GM21526 (cell line): ENCODE measurements at regions not wholly inside any gene's neighbourhood (a gene's known extent, or its start where the extent isn't known, plus 50 kb on each side); places are given as distances from the start of the nearest gene placed in this dataset.
"Not testable (repeated sequence)": the region's sequence is repeated elsewhere in the genome, so short reads cannot be mapped to it uniquely, and the experiment has no call there.

ENCODE experiments used
- ATAC-seq: cut with Tn5 transposase; IDR thresholded peaks from one replicate; pipeline ENCODE4 v1.9.1; 2021; ENCODE audit warnings: moderate library complexity; ENCODE audit not compliant: unreplicated experiment, low FRiP score

DNA sequence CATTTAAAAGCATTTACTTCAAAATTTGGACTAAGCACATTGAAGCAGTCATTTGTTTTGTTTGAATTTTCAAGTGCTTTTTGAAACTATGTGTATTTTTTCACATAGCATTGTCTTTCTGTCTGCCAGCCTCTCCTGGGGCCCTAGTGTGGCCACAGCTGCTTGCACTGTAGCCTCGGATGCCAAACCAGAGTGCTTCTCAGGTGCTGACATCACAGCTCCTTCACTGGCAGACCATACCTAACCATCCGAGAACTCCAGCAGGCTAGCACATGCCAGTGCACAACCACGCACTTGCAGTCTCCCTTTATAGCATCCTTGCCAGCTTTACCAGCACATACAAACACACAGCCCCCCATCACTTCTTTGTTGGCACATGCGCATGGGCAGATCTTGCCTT, 1019.7 kb downstream of the STPG2 start:
- no peak for ATAC-seq

DNA sequence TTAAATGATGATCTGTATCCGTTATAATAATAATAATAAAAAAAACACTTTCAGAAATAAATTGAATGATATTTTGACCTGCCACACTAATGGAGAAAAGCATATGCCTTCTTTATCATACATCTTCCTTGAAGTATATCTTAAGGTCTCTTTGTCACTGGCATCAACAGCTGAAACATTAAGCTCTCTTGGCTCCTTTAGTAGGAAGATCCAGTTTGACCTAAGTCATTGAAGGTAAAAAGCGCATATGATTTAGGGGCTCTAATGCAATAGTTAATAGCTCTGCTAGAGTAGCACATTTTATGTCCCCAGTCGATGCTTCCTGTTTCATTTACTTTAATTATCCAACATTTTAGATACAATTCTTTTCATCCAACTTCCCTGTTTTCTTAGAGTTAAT, 1010.8 kb downstream of the STPG2 start:
- ATAC-seq: no peak

DNA sequence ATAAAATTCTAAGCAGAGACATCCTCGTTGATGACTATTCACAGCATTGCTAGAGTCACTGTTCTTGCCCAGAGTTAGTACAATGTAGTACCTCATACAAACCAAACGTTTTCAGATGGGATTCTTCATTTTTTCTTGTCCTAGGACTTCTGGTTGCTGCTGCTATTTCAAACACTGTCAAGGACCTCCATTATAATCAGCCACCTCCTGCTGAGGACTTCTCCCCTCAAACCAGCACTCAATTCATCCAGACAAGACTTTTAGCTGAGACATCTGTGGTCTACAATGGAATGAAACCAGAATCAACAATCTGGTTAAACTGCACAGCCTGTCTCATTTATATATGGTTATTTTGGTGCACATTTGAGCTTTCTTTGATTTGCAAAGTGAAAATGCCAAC, 1008.8 kb downstream of the STPG2 start:
- ATAC-seq: no peak

DNA sequence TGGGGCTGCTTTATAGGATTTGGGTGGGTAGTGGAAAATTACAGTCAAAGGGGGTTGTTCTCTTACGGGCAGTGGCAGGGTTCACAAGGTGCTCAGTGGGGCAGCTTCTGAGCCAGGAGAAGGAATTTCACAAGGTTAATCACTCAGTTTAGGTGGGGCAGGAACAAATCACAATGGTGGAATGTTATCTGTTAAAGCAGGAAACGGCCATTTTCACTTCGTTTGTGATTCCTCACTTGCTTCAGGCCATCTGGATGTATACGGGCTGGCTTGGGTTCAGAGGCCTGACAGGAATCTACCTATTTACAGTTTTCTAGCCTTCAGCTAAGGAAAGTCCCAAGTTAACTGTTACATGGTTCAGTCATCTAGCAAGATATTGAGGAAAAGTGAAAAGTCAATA, 1003.5 kb downstream of the STPG2 start:
- ATAC-seq: no peak

DNA sequence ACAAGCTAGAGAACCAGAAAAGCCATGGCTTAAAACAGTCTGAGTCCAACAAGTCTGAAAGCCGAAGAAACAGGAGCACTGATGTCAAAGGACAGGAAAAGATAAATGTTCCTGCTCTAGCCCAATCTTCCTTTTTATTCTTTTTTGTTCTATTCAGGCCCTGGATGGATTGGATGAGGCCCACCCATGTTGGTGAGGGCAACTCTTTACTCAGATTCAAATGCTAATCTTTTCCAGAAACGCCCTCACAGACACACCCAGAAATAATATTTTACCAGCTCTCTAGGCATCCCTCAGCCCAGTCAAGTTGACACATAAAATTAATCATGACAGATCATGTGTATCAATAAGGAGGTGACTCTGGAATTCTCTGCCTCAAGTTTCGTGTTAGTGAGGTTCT, 1002.7 kb downstream of the STPG2 start:
- no peak for ATAC-seq

DNA sequence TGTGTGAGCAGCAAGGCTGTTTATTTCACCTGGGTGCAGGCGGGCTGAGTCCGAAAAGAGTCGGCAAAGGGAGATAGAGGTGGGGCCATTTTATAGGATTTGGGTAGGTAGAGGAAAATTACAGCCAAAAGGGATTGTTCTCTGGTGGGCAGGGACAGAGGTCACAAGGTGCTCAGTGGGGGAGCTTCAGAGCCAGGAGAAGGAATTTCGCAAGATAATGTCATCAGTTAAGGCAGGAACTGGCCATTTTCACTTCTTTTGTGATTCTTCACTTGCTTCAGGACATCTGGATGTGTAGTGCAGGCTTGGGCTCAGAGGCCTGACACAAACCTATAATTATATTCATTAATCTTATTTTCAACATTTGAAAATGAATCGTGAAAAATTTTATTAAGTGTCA, 1001.9 kb downstream of the STPG2 start:
- ATAC-seq: not testable (repeated sequence)

DNA sequence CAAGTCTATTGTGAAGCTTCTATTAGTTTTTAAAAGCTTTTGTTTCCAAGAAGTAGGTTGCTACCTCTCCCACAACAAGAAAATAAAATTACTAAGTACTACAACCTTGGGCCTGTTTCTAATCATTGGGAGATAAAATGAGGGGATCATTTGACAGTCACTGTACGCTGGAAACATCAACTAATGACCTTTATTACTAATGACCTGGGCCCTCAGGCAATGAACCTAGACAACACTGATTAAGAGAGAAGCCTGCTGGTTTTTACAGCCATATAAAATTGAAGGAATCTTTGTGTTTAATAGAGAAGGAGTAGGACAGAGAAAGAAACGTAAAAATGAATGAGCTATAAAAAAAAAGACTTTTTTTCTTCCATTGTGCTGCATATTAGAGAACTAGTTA, 1000.9 kb downstream of the STPG2 start:
- no peak for ATAC-seq

DNA sequence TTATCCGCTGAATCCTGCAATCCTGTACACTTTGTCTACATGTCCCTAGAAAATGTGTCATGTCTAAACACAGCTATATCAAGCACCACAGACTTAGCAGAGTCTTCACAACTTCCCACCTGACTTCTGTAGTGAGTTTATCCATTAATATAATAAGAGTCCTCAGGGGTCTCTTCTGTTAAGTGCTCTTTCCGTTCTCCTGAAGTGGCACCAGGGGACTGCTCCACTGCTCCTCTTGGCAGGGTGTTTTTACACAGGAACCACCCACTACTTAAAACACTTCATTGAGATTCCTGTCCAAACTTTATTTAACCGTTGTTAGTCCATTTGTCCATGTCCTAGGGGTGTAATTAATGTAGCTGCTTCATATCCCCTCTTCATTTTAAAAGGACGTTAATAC, 1000.4 kb downstream of the STPG2 start:
- ATAC-seq: no peak

DNA sequence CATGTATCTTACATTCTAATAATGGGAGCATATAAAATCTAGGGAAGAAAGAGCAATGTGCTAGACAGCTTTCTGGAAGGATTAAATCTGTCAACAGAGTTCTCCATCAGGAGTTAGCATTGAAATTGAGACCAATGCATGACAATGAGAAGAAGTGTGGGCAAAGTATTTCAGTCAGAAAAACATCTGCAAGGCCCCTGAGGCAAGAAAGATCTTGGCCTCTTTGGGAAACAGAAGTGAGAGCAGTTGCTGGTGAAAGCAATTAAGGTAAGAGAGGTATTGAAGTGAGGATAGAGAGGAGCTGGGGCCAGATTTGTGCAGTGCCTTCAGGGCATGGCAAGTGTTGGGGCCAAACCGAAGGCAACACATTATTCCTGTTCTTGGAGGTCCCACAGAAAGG, 999.1 kb downstream of the STPG2 start:
- ATAC-seq: no peak

DNA sequence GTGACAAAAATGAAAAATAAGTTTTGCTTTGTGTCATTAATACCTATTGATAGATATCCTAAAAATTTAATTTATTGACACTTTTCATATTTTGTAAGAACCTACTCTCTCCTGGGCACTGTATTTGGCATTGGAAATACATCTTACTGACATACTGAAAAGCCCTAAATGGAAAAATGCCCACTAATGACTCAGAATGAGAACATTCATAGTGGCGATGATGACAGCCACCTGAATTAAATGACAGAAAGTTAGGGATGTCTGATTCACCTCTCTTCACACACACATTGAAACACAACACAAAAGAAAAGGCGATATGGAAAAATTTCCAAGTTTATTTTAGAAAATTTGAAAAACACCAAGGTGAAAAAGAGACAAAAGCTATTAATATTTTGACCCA, 992.3 kb downstream of the STPG2 start:
- no peak for ATAC-seq

DNA sequence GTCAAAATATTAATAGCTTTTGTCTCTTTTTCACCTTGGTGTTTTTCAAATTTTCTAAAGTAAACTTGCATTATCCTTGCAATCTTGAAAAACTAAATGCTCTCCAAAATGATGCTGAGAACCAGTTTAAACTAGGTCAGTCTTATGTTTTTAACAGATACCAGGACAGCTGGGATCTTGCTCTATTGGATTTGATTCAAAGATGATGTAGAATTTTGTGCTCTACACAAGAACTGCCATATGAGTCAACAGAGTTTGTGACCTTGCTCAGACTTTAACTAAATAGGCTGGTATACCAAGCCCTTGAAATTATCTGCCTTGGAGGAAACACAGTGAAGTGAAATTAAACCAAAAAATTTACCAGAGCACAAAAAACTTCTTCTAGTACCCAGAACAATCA, 991.1 kb downstream of the STPG2 start:
- ATAC-seq: no peak

DNA sequence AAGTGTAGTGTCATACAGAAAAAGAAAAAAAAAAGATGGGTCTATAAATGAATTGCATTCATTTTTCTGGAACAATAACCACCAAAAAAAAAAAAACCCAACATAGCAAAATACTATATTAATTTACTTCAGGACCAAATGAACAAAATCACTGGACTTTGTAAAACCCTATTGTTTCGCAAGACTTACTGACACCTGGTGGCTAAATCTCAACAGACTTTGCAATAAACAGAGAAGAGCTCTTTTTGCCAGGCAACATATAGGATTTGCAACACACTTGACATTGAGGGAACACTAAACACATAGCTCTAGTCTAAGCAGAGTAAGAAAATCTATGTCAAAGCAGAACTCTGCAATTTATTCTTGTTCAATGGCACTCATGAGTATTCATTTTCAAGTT, 990.2 kb downstream of the STPG2 start:
- no peak for ATAC-seq

DNA sequence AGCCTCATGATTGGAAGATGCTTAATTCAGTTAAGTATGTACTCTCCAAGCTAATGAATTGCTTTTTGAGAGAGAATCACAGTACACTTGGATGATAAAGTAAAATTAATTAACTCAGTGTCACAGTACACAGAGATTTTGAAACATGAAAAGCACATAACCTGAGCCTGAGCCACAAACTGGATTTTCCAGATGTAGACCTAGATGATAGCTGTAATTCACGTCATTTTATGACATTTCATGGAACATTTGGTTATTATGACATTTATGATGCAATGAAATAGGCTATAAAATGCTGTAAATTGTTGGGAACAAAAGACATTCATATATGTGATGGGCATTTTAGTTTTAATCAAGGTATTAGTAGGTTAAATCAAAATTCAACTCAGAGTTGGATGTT, 983.7 kb downstream of the STPG2 start:
- ATAC-seq: no peak

DNA sequence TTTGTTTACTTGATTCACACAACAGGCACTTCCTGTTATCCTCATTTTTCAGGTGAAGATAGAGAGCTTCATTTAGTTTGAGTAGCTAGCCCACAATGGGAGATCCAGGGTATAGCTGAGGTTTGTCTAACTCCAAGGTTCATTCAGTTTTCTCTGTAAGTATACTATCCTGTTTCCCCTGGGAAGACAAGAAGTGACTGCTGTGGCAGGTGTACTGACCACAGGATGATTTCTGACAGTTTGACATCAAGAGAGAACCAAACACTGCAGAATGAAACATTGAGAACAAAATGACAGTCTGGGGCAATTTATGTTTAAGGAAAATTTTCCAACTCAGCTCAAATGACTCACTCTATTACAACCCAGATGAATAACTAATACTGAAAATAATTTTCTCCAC, 958.0 kb downstream of the STPG2 start:
- ATAC-seq: no peak

DNA sequence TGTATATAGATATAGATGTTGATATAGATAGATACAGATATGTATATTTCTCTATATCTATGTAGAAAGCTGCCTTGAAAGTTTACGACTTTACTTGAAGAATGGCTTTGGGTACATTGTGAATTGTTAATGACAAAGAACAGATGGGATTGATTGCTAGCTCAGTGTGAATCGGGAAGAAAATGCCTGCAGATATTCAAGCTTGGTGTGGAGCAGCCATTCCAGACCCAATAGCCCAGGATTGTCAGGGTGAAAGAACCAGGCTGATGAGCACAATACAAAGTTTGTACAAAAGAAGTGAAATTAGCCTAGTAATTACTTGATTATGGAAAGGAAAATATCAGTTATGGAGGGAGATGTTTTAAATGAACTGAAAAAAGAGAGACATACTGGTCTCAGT, 946.2 kb downstream of the STPG2 start:
- ATAC-seq: no peak

DNA sequence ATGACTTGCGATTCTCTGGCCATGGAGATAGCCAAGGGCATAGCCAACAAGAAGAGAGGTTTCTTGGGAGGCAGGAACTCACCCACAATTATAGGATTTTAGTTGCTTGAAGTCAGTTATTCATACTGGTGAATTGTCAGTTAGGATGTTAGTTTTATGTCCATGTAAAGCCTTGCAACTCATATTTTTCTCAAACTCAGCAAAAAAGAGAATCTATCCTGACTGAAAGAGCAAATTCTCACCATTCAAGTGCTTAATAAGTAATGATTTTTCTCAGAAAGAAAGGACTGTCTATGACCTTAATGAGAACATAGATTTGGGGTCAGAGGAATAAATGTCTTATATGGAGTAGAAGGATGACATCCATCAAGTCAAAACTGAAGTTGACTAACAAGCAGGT, 934.5 kb downstream of the STPG2 start:
- no peak for ATAC-seq

DNA sequence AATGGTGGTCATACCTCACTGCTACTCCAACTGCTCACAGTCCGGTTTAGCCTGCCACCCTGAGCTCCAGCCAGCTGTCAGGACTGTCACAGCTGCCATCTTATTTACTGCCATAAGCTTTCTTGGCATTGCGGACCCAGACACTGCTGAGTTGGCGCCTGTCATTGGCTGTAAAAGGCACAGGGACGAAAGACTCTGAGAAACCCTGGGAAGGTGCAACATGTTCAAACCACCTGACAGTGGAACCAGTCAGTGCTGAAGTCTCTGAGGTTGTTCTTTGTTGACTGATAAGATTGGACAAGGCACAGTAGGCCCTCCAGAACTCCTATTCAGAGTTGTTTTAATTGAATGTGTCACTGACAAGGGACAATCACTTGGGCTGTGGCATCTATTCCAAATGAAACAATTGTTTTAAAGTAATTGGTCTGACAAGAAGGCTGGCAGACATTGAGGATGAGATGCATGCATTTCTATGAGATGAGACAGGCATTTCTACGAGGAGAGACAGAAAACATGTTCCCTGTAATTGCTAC, 927.8 kb downstream of the STPG2 start:
- ATAC-seq: no peak

DNA sequence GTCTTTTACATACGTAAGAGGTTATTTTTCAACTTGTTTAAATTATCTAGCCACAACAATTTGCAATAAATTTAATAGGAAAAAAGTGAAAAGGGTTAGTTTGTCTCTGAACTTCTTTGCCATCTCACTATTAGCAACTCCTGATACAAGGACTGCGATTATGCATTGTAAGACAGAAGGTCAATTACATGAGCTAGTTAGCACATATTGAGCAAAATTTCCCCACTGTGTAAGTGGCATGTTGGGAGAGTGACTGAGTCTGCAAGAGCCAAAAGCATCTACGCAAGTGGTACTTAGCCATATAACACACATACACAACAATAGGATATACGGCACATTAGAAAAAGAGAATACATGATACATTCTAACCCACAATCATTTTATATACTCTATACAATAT, 927.2 kb downstream of the STPG2 start:
- ATAC-seq: no peak

DNA sequence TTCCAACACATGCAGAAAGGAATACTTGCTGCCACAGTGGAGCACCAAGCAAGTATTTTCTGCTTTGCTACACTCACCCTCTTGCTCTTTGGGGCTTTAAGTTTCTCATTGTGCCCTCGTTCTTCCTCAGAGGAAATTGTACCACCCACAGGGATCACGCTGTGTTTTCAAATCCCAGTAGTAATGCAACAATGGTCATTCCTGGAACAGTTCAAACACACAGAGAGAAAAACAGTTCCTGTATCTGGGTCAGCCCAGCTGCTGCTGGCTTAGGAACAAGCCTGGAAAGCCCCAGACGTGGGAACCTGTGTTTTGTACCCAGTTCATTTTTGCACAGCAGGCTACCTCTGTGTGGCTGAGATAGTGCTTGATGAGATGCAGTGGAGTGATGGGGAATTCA, 907.8 kb downstream of the STPG2 start:
- no peak for ATAC-seq

DNA sequence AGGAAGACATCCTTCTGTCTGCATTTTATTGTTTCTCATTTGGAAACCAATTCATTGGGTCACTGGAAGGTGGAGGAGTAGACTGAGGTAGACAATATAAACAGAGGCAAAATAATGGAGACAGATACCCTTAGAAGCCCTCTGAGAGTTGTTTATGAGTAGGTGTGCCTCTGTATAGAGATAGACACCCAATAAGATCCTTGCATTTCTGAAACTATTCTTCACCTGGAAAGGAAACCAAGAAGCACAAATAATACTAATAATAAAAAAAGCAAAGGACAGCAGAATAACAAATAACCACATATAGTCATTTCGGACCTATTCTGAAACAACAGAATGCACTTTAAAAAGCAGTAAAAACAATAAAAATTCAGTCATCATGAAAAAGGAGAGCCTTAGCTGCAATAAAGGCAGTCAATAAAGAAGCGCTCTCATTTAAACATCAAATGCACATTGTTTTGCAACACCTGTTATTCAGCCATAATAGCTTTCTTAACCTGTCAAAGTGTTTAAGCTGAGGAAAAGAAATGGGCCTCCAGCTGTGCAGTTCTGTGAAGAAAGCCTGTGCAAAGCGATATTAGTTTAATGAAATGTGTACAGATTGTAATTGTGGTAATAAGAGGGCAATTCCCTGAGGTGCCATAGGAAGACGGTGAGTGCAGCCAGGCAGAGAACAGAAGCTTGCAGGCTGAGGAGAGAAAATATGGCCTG, 904.2 kb downstream of the STPG2 start:
- ATAC-seq: no peak

DNA sequence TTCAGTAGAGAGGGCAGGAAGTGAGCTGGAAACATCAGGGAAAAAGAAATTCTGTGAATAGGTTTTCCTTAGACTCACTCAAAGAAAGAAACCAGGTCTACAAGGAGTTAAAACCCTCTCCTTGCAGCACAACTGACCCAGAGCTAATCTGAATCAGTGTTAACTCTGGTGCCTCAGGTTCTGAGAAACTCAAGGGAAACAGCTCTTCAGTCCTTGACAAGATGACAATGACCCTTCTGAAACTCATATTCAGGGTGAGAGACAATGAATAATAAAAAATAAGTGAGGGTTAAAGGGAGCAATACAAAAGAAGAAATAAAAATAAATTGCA, 903.6 kb downstream of the STPG2 start:
- no peak for ATAC-seq

DNA sequence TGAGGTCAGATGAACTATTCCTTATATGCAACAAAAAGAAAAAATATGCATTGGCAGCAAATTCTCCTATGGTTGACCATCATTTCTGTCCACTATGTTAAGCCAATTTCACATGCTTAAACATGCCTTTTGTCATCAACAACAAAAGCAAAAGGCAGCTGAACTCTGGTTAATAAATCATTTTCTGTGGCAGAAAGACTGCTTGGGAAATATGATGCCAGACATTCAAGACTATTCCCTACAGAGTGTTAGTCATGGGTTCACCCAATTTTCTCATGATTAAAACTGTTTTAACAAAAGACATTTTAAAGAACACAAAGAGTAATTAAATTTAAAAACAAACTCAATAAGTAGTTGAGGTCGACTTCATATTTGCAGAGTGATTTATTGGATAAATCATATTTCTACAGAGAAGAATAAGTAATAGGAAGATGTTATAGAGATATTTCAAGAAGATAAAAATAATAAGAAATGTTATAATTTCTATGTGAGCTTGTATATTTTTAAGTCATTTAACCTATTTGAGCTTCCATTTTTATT, 890.6 kb downstream of the STPG2 start:
- ATAC-seq: no peak

DNA sequence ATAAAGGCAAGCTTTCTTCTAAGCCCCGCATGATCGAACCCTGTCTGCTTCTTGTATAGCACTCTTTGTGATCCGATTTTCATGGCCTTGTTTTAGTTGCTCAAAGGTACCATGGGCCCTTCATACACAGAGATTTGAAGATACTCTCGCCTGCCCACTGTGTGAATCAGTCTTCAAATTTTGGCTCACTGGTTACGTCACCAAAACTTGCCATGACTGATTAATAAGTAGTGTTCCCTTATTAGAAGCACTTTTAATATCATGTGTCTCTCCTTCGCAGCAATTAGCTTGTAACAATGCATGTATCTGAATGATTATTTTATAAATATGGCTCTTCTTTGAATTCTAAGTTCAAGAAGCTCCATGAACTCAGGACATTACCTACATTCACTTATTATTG, 880.5 kb downstream of the STPG2 start:
- no peak for ATAC-seq
